Loucy (cell line): ENCODE measurements at regions not wholly inside any gene's neighbourhood (a gene's known extent, or its start where the extent isn't known, plus 50 kb on each side); places are given as distances from the start of the nearest gene placed in this dataset.

Experiments
- EZH2phosphoT487 ChIP-seq: fragments of 200-600 bp; IDR thresholded peaks from 2 replicates; pipeline ENCODE4 v1.6.1; 2018; ENCODE audit warnings: antibody characterized with exemption, mild to moderate bottlenecking, moderate library complexity, borderline replicate concordance
- TF ChIP-seq, protein P1 (sequence below): fragments of 200-600 bp; sonication (generic); conservative IDR thresholded peaks from 2 replicates; pipeline ENCODE4 v1.5.1; 2014; ENCODE audit warnings: mild to moderate bottlenecking, antibody characterized with exemption, low read length

DNA sequence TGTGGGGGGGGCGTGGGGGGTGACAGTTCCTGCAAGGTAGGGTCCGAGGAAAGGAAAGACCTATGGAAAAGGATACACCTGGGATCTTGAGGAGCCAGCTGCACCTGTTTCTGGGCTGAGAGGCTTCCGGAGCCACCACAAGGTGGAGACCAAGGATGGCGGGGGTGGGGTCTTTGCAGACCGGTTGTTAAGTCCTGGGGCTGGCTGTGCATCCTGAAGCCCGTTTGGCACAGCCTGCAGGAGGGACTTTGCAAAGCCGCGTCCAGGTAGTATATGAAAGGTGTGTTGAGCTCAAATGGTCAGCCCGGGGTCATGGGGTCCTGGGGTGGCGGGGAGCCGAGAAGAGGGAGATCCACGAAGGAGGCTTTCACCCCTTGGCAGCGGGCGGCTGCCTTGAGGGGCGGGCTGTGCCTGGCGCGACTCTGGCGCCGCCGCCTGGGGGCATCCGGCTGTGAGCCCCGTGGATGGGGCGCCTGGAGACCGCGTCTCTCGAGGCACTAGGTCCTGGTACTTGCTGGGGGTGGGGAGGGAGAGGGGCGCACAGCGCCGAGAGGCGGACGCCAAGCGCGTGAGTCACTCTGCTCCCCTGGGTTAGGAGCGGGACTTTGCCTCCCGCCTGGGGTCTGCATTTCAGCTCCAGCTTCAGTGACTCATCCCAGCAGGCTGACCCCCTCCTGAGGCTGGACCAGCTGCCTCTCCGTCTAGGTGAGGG lies 58.2 kb upstream of the DYNLT3 start:
- TF ChIP-seq, protein P1, sequence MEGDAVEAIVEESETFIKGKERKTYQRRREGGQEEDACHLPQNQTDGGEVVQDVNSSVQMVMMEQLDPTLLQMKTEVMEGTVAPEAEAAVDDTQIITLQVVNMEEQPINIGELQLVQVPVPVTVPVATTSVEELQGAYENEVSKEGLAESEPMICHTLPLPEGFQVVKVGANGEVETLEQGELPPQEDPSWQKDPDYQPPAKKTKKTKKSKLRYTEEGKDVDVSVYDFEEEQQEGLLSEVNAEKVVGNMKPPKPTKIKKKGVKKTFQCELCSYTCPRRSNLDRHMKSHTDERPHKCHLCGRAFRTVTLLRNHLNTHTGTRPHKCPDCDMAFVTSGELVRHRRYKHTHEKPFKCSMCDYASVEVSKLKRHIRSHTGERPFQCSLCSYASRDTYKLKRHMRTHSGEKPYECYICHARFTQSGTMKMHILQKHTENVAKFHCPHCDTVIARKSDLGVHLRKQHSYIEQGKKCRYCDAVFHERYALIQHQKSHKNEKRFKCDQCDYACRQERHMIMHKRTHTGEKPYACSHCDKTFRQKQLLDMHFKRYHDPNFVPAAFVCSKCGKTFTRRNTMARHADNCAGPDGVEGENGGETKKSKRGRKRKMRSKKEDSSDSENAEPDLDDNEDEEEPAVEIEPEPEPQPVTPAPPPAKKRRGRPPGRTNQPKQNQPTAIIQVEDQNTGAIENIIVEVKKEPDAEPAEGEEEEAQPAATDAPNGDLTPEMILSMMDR: no peak; the same call in 1 of the 2 replicates
- TF ChIP-seq EZH2phosphoT487: no peak
